ENCODE measurements at regions not wholly inside any gene's neighbourhood (a gene's known extent, or its start where the extent isn't known, plus 50 kb on each side); places are given as distances from the start of the nearest gene placed in this dataset.

DNA sequence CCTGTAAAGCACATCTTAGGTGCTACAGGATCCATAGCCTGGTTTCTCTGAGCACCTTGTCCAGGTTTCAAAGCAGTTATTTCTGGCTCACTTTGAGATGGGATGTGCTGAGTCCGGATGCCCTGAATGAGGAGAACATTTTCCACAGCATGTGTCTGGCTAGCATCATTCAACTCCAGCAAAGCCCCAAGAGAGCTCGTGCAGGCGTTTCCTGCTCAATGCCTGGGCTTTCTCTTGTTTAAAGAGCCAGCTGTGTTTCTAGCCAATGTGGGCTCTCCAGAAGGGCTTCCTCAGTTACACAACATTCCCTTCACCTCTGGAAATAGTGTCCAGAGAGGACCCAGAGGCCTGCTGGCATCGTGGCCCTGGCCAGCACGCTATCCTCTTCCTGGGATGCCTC is 411.7 kb downstream of the DMAC1 start:
- no peak for DNase-seq

DNA sequence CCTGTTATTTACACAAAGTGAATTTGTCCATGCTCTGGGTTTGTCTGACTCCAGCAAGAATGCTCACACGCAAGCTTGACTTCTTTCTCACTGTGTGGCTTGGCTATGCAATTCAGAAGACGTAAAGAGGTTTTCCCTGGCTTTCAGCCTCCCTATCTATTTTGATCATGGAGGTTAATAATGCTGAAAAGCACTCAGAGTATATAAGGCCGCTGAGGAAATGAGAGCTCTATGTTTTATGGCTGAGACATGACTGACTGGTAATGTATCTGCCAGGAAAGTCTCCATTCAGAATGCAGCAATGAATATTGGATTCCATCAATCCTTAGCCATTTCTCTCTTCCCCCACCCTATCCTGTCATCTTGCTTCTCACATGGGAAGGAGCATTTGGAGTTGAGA is 417.3 kb downstream of the DMAC1 start:
- DNase-seq: no peak

- no peak for DNase-seq
Observed at GRCh38 chr9:7377489-7377888, 422.1 kb downstream of the DMAC1 start.

GRCh38 chr9:7376833-7377232 is 422.7 kb downstream of the DMAC1 start:
- DNase-seq: no peak

- no peak for DNase-seq
Observed at GRCh38 chr9:7376213-7376612, 423.4 kb downstream of the DMAC1 start.

GRCh38 chr9:7375013-7375511 is 424.5 kb downstream of the DMAC1 start:
- no peak for DNase-seq

GRCh38 chr9:7370988-7371387 is 428.6 kb downstream of the DMAC1 start:
- no peak for DNase-seq

DNA sequence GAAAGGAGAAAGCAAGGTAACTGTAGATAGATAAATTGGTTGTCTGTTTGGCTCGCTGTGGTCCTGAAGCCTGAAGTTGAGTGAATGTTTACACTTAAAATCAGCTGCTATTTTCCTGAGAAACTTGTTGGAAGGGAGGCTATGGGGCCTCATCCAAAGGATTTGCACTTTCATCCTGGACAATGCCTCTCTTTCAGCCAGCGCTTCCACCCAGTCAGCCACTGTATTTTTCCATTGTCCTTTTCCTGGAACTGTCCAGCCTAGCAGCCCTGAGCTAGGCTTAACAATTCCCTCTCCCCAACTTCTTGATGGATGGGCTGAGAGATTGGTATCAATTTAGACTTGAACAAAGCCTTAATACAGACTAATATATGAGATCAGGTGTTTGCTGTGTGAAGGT is 429.2 kb downstream of the DMAC1 start:
- no peak for DNase-seq

DNA sequence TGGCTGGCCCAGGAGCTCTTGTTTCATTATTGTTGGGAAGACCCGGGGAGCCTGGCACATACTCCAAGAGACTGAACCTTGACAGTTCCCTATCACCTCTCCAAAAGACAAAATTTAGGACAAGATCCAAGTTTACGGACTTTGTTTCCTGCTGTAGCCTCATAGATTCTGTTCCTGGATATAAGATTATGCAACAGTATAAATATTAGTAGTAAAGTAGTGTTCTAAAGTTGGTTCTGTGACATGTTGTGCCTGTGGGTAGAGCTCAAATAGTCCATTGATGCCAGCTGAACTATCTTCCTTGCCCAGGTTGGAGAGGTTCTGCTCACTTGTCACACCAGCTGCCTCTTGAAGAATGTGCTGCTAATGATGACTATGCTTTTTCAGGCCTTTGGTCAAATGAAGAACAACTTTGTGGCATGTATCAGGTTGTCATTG is 430.2 kb downstream of the DMAC1 start:
- DNase-seq: no peak

DNA sequence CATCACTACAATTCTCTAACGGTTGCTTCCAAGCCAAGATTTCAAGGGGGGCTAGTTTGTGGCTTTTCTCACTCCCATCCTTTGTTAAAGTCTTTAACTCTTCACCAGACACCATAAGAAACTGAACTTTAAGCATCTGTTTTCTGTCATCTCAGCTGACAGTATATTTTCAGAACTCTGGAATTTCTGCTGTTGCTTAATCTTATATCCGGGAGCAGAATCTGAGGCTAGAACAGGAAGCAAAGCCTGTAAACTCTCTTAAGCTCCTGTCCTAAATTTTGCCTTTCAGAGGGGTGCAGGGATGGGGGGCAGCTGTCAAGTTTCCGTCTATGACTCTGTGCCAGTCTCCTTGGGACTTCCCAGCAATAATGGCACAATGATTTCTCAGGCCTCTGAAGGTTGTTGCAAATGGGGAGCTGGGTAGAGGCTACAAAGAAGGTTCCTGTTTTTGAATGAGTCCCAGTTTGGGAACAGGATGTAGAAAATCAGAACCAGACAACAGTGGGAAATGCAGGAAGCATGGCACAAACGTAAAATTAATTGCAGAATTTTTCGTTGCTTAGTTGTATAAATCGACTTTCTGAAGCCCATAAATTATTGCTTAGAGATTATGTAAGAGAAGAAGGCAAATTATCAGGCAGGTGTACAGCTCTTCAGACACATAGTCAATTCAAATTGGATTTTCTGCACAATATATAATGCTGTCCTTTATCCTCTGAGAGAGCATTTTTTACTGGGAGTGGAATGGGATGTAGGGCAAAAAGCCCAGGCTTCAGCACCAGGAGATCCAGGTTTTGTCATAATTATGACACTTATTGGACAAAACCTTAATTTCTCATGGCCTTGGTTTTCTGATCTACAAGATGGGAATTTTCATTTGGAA is 430.9 kb downstream of the DMAC1 start:
- no peak for DNase-seq

- DNase-seq: no peak
Observed at GRCh38 chr9:7367726-7368125, 431.9 kb downstream of the DMAC1 start.

DNA sequence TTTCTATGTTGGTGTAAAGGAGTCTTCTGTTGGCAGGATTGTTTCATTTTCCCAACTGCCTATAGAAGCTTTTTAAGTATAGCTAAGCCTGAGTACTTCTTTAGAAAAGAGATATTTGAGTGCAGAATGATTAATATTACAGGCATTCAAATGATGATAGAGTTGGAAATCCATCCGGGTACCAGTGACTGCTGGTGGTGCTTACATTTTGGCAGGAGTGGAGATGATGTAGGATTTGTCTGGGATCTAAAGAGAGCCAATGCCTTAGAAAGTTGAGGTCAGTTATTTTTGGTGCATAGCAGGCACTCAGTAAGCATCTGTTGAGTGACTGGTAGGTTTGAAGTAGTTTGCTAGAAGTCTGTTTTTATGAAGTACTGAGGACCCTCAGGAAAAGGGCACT is 433.5 kb downstream of the DMAC1 start:
- DNase-seq: no peak

DNA sequence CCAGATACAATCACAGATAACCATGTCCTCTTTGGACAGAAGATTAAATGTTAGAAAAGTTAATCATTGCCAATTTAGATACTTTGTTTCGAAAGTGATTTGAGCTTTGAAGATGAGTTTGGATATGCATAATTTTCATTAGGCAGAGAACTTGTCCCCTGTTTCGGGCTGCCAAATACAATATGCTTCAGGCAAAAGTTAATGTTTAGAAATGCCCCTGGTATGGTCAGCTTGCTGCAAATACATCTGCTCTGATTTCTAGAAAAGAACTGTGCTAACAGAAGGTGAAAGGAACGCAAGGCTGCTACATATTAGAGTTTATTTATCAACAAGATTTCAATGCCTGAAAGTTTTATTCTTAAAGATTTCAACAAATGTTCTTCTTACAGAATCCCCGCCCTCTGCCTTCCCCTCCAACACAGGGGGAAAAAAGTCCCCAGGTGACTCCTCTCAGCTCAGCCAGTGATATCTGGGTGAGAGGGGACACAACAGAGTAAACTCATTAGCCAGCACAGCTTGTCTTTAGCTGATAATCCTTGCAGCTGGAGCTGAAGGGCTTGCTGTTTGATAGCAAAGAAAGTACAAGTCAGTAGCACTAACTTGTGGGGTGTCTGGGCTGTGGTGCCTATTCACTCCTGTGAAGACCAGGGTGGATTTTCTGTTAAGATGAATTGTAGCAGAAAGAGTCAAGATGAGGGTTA is 435.7 kb downstream of the DMAC1 start:
- DNase-seq: no peak

- no peak for DNase-seq
Observed at GRCh38 chr9:7360513-7360912, 439.1 kb downstream of the DMAC1 start.

- no peak for DNase-seq
Observed at GRCh38 chr9:7358876-7359275, 440.7 kb downstream of the DMAC1 start.

GRCh38 chr9:7354704-7355103 is 444.9 kb downstream of the DMAC1 start:
- no peak for DNase-seq

- no peak for DNase-seq
Observed at GRCh38 chr9:7348692-7349091, 450.9 kb downstream of the DMAC1 start.

DNA sequence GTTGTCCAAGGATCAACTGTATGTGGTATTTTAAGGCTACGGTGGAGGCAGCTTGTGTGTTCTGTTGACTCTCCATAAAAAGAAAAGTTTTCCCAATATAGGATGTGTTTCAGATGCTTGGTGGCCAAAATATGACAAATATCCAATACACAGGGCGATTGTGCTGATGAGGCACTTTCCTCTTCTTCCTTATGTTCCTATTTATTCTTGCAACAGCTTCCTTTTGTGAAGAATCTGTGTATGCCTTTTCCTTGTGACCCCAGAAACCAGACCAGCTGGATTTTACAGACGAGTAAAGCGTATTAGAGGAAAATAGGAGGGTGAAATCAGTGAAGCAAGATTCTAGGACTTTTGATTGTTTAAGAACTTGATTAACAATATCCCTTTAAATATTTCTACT is 452.0 kb downstream of the DMAC1 start:
- no peak for DNase-seq

DNA sequence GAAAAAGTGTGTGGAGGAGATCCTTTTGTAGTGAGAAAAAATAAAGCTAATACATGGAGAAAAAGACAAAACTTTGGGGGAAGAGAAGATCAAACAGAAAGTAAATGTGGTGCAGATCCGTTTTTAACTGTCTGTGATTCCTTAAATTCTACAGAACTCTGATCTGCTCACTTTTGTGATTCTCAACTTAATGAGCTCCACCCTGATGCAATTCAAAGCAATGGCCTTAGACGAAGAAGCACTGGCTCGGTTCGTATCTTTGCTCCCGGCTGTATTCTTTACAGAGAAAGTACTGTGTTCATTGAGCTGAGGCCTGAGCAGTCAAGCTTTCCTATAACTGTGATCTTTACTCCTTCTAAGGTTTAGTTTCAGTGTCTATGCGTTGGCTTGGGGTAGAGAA is 453.4 kb downstream of the DMAC1 start:
- no peak for DNase-seq

GRCh38 chr9:7342736-7343135 is 456.8 kb downstream of the DMAC1 start:
- no peak for DNase-seq

DNA sequence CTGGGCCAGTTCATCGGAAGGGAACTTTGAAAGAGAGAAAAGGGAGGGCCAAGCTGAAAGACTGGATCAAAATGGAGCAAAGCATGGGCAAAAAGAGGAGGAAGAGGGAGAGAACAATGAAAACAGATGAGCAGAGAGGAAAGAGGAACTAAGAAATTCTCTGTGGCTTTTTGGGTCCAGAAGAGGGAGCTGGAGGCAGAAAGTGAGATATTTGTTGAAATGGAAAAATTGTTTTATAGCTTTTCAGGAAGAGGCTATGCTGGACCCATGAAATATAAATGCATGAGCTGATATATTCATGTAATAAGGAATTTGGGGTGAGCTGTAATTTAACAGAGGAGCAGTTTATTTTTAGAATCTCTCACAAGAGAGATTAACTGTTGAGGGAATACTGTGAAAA is 457.3 kb downstream of the DMAC1 start:
- no peak for DNase-seq

- no peak for DNase-seq
Observed at GRCh38 chr9:7341571-7341970, 458.0 kb downstream of the DMAC1 start.

DNA sequence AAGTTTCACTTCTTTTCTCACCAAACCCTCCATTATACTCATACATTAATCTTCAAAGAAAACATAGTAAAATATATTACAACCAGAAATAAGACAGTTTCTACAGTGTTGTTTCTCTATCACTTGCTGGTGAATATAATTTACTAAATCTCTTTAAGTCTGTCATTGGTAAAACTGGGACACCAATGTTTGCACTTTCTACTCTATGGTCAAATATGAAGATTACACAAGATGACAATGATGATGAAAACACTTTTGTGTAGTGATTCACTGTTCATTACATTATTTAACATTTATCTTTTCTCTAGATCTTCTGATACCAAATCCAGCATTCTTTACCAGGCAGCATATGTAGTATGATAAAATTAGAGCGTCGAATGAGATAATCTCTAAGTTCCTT is 459.1 kb downstream of the DMAC1 start:
- DNase-seq: no peak

- no peak for DNase-seq
Observed at GRCh38 chr9:7338586-7339281, 460.8 kb downstream of the DMAC1 start.
